Ishikawa (cell line): ENCODE measurements at regions not wholly inside any gene's neighbourhood (a gene's known extent, or its start where the extent isn't known, plus 50 kb on each side); places are given as distances from the start of the nearest gene placed in this dataset.

Source experiments
- CEBPB ChIP-seq: IDR thresholded peaks from 2 replicates; pipeline ENCODE4 v1.6.1; 2012
- CREB1 ChIP-seq: IDR thresholded peaks from 2 replicates; pipeline ENCODE4 v1.6.1; 2012; ENCODE audit warnings: low read depth
- EGR1 ChIP-seq: IDR thresholded peaks from 2 replicates; pipeline ENCODE4 v1.6.1; 2012
- EP300 ChIP-seq: IDR thresholded peaks from 2 replicates; pipeline ENCODE4 v1.6.1; 2012; ENCODE audit warnings: borderline replicate concordance
- FOXM1 ChIP-seq: IDR thresholded peaks from 2 replicates; pipeline ENCODE4 v1.6.1; 2012; ENCODE audit warnings: low read depth, borderline replicate concordance
- NFIC ChIP-seq: IDR thresholded peaks from 2 replicates; pipeline ENCODE4 v1.6.1; 2012
- RAD21 ChIP-seq: IDR thresholded peaks from 2 replicates; pipeline ENCODE4 v1.6.1; 2012; ENCODE audit warnings: low read depth
- TAF1 ChIP-seq: IDR thresholded peaks from 2 replicates; pipeline ENCODE4 v1.6.1; 2012; ENCODE audit warnings: low read depth, mild to moderate bottlenecking
- TCF12 ChIP-seq: IDR thresholded peaks from 2 replicates; pipeline ENCODE4 v1.6.1; 2012; ENCODE audit warnings: low read depth
- TEAD4 ChIP-seq: IDR thresholded peaks from 2 replicates; pipeline ENCODE4 v1.6.1; 2012
- YY1 ChIP-seq: IDR thresholded peaks from 2 replicates; pipeline ENCODE4 v1.6.1; 2012; ENCODE audit warnings: low read depth
- ZBTB7A ChIP-seq: IDR thresholded peaks from 2 replicates; pipeline ENCODE4 v1.6.1; 2012; ENCODE audit warnings: low read depth
- TF ChIP-seq, protein P1 (sequence below): IDR thresholded peaks from 2 replicates; pipeline ENCODE4 v1.6.1; 2012; ENCODE audit warnings: low read depth, mild to moderate bottlenecking
- TF ChIP-seq, protein P2 (sequence below): IDR thresholded peaks from 2 replicates; pipeline ENCODE4 v1.6.1; 2012
- TF ChIP-seq, protein P3 (sequence below): IDR thresholded peaks from 2 replicates; pipeline ENCODE4 v1.6.1; 2012

DNA sequence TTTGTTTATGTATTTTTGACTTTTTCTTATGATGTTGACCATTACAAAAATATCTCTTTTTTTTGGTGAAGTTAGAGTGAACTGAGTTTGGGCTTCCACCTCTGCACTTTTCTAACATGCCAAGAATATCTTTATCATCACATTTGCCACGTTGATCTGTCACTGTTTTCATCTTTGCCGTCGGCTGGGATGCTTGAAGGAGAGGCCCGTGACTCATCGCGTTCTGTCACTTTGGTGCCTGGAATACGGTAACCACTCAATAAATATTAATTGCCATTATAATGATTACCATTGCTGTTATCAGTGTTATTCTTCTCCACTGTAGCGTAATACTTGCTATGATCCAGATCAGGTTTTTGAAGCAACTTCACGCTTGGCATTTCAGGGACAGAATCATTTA, 350.8 kb upstream of the PFKP start:
- TF ChIP-seq CEBPB (no peak), YY1 (no peak), NFIC (no peak), ZBTB7A (no peak)
- TF ChIP-seq, protein P1, sequence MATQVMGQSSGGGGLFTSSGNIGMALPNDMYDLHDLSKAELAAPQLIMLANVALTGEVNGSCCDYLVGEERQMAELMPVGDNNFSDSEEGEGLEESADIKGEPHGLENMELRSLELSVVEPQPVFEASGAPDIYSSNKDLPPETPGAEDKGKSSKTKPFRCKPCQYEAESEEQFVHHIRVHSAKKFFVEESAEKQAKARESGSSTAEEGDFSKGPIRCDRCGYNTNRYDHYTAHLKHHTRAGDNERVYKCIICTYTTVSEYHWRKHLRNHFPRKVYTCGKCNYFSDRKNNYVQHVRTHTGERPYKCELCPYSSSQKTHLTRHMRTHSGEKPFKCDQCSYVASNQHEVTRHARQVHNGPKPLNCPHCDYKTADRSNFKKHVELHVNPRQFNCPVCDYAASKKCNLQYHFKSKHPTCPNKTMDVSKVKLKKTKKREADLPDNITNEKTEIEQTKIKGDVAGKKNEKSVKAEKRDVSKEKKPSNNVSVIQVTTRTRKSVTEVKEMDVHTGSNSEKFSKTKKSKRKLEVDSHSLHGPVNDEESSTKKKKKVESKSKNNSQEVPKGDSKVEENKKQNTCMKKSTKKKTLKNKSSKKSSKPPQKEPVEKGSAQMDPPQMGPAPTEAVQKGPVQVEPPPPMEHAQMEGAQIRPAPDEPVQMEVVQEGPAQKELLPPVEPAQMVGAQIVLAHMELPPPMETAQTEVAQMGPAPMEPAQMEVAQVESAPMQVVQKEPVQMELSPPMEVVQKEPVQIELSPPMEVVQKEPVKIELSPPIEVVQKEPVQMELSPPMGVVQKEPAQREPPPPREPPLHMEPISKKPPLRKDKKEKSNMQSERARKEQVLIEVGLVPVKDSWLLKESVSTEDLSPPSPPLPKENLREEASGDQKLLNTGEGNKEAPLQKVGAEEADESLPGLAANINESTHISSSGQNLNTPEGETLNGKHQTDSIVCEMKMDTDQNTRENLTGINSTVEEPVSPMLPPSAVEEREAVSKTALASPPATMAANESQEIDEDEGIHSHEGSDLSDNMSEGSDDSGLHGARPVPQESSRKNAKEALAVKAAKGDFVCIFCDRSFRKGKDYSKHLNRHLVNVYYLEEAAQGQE, result no peak

DNA sequence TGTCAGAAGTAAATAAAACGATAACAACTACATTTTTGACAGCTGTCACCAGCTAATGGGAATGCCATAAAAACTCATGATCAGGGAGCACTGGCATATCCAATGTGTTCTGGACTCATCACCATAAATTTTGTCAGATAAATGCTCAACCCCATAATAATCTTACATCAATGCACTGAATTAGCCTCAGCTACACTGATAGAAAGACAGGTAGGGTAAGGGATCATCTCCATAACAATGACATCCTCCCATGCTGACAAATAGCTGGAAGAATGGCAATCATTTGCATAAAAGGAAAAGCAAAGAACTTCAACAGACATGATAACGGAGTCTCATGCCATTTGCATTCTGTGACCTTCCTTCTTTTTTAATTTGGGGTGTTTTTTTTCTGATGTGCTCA, 352.8 kb upstream of the PFKP start:
- no peak for TF ChIP-seq CREB1
- no peak for TF ChIP-seq TAF1
- no peak for TF ChIP-seq ZBTB7A
- TF ChIP-seq, protein P2, sequence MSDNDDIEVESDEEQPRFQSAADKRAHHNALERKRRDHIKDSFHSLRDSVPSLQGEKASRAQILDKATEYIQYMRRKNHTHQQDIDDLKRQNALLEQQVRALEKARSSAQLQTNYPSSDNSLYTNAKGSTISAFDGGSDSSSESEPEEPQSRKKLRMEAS, result no peak
- TF ChIP-seq, protein P1, result no peak
- TF ChIP-seq, protein P3, sequence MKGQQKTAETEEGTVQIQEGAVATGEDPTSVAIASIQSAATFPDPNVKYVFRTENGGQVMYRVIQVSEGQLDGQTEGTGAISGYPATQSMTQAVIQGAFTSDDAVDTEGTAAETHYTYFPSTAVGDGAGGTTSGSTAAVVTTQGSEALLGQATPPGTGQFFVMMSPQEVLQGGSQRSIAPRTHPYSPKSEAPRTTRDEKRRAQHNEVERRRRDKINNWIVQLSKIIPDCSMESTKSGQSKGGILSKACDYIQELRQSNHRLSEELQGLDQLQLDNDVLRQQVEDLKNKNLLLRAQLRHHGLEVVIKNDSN, result no peak
- TF ChIP-seq YY1, result no peak
- no peak for TF ChIP-seq FOXM1
- TF ChIP-seq TEAD4, result no peak
- no peak for TF ChIP-seq EP300
- no peak for TF ChIP-seq TCF12
- no peak for TF ChIP-seq EGR1
- no peak for TF ChIP-seq CEBPB
- no peak for TF ChIP-seq NFIC
- no peak for TF ChIP-seq RAD21

DNA sequence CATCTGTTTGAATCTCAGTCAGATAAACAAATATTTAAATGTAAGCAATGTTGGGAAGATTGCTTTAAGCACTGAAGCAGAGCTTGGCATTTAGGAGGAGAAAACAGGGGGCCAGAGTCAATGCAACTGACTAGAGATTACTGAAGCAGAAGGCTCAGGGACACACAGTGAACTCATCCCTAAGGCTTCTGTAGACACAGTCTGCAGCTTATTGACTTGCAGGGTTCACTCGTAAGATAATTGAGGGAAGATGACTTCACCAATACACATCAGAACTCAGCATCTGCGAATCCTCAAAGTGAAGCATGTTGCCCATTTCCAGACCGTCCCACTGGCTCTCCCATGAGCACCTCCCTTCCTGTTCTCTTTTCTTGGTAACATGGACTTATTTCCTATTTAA, 363.4 kb upstream of the PFKP start:
- TF ChIP-seq TCF12 (no peak), YY1 (no peak), CEBPB (no peak), NFIC (no peak), RAD21 (no peak), EGR1 (no peak), ZBTB7A (no peak), TAF1 (no peak), TEAD4 (no peak), EP300 (no peak), CREB1 (no peak), FOXM1 (no peak)
- TF ChIP-seq, protein P2, result no peak
- TF ChIP-seq, protein P1, result no peak
- TF ChIP-seq, protein P3, result no peak

DNA sequence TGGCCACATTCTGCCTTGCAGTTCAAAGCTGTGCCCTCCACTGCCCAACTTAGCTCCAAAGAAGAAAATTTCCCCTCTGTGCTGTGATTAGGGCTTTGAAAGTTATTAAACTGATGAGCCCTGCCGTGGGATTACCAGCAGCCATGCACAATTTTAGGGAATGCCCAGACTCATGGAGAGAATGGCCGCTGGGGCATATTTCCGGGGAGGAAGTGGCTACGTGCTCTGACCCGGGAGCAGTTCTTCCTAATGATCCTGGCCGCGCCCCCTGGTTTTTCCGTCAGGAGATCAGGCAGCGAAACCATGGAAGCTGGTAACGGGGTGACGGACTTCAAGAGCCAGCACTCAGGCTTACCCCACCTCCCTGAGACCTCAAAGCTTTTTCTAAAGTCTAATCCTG, 365.5 kb upstream of the PFKP start:
- TF ChIP-seq CREB1, result no peak
- no peak for TF ChIP-seq EGR1
- TF ChIP-seq TCF12, result no peak
- no peak for TF ChIP-seq YY1
- no peak for TF ChIP-seq CEBPB
- TF ChIP-seq, protein P2, result no peak
- TF ChIP-seq NFIC, result no peak
- no peak for TF ChIP-seq FOXM1
- TF ChIP-seq, protein P1, result no peak
